Liver (tissue), 3 donors: ENCODE measurements at regions not wholly inside any gene's neighbourhood (a gene's known extent, or its start where the extent isn't known, plus 50 kb on each side); places are given as distances from the start of the nearest gene placed in this dataset.
"Not testable (repeated sequence)": the region's sequence is repeated elsewhere in the genome, so short reads cannot be mapped to it uniquely, and the experiment has no call there.

Source experiments
- ATF3 ChIP-seq: IDR thresholded peaks from 2 replicates; pipeline ENCODE4 v1.6.1; 2016; ENCODE audit warnings: antibody characterized with exemption
- CTCF ChIP-seq: fragments of 150-350 bp; IDR thresholded peaks from 2 replicates; pipeline ENCODE4 v1.5.1; 2017; ENCODE audit warnings: improper control_type of control experiment, low read depth, low read length; ENCODE audit not compliant: missing input control
- HNF4G ChIP-seq: IDR thresholded peaks from 2 replicates; pipeline ENCODE4 v1.6.1; 2016; ENCODE audit warnings: antibody characterized with exemption
- MAX ChIP-seq: IDR thresholded peaks from 2 replicates; pipeline ENCODE4 v1.6.1; 2016; ENCODE audit warnings: antibody characterized with exemption
- RAD21 ChIP-seq, 2 donors: IDR thresholded peaks; 2 replicates each; pipeline ENCODE4 v1.6.1; 2016; ENCODE audit warnings: antibody characterized with exemption in 2 of 2, mild to moderate bottlenecking in 2 of 2
- REST ChIP-seq: IDR thresholded peaks from 2 replicates; pipeline ENCODE4 v1.6.1; 2016; ENCODE audit warnings: antibody characterized with exemption, mild to moderate bottlenecking
- TAF1 ChIP-seq: conservative IDR thresholded peaks from 2 replicates; pipeline ENCODE4 v1.6.1; 2016; ENCODE audit warnings: antibody characterized with exemption, mild to moderate bottlenecking
- YY1 ChIP-seq: IDR thresholded peaks from 2 replicates; pipeline ENCODE4 v1.6.1; 2016; ENCODE audit warnings: antibody characterized with exemption, mild to moderate bottlenecking
- donor health status: healthy.
- donor health status: healthy.

GRCh38 chr2:87956613-87957012, 59.7 kb downstream of the RNU2-63P start:
- TF ChIP-seq CTCF; REST; TAF1; MAX; YY1; RAD21 (IDR thresholded peaks at IDR 0.05); HNF4G; ATF3: not testable (repeated sequence)
